ENCODE measurements at regions not wholly inside any gene's neighbourhood (a gene's known extent, or its start where the extent isn't known, plus 50 kb on each side); places are given as distances from the start of the nearest gene placed in this dataset.

DNA sequence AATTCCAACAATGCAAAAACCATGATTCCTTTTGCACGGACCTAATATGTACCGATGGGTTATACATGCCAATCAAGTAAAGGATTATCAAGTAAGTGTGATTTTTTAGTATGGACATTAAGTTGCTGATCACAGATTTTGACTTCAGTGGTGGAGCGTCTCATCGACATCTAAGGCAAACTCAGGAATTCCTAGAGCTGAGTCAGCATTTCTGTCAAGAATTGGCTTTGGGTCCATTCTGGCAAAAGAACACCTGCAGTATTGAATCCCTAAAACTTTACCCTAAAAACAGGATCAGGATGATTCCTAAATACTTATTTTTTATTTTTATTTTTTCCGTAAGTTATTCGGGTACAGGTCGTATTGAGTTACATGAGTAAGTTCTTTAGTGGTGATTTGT lies 83.6 kb downstream of the HPGD start:
- no peak overlapping the region for H3K27ac ChIP-seq
- TF ChIP-seq, protein P1, sequence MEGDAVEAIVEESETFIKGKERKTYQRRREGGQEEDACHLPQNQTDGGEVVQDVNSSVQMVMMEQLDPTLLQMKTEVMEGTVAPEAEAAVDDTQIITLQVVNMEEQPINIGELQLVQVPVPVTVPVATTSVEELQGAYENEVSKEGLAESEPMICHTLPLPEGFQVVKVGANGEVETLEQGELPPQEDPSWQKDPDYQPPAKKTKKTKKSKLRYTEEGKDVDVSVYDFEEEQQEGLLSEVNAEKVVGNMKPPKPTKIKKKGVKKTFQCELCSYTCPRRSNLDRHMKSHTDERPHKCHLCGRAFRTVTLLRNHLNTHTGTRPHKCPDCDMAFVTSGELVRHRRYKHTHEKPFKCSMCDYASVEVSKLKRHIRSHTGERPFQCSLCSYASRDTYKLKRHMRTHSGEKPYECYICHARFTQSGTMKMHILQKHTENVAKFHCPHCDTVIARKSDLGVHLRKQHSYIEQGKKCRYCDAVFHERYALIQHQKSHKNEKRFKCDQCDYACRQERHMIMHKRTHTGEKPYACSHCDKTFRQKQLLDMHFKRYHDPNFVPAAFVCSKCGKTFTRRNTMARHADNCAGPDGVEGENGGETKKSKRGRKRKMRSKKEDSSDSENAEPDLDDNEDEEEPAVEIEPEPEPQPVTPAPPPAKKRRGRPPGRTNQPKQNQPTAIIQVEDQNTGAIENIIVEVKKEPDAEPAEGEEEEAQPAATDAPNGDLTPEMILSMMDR (conservative IDR thresholded peaks at IDR 0.05) = no peak

- TF ChIP-seq, protein P1 (conservative IDR thresholded peaks at IDR 0.05) = no peak
- no peak overlapping the region for H3K27ac ChIP-seq
Observed at GRCh38 chr4:174437749-174438148, 84.5 kb downstream of the HPGD start.

GRCh38 chr4:174437324-174437723 lies 85.0 kb downstream of the HPGD start:
- no peak overlapping the region for H3K27ac ChIP-seq
- TF ChIP-seq, protein P1 (conservative IDR thresholded peaks at IDR 0.05) = no peak

DNA sequence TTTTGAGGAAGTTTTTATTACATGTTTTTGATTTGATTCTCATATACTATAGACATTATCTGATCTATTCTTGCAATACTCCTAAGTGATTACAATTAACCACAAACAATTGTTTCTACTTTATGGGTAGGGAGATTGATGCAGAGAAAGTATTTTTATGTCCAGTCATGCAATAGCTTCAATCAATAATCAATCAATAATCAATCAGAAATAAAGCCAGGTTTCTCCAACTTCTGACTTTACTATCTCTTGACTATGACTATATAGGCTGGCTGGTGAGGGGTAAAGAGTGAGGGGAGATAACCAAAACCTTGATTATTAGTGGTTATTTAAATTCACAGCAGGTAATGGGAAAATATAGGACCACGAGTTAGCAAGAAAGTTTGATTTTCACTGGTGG lies 85.9 kb downstream of the HPGD start:
- TF ChIP-seq, protein P1 (conservative IDR thresholded peaks at IDR 0.05) = no peak
- H3K27ac ChIP-seq = no peak overlapping the region

DNA sequence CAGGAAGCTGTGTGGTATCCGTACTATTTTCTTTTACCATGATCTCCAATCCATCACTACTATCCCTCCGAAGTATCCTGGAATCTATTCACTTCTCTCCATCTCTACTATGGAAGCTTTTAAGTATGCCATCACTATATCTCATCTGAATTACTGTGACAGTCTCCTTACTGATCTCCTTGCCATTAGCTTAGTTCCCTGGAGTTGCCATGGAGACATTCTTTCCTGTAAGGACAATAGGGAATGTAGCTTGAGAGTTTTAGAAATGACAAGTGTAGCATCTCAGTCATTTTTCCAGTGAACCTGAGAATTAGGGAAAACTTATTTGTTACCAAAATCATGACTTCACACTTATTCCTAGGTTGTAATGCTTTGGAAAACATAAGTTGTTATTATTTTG lies 86.3 kb downstream of the HPGD start:
- H3K27ac ChIP-seq = no peak overlapping the region
- TF ChIP-seq, protein P1 (conservative IDR thresholded peaks at IDR 0.05) = no peak

GRCh38 chr4:174434455-174434854 lies 87.8 kb downstream of the HPGD start:
- TF ChIP-seq, protein P1 (conservative IDR thresholded peaks at IDR 0.05) = no peak
- no peak overlapping the region for H3K27ac ChIP-seq

DNA sequence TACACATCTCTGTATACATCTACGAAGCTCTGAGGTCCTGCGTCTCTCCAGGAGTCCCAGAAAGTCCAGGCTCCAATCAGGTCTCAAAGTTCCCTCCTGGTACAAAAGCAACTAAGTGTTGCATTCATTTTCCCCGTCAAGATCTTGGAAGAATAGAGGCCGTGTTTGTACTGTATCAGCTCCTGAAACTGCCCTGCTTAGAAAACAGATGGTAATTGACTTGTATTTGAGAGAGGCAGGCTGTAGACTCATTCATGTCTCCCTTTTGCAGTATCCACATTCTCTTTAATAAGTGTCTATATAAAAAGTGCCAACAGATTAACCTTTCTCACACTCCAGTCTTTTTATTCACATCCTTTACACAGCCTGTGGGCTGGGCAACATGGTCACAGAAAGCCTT lies 91.7 kb downstream of the HPGD start:
- no peak overlapping the region for H3K27ac ChIP-seq
- TF ChIP-seq, protein P1 (conservative IDR thresholded peaks at IDR 0.05) = no peak
